ENCODE measurements at regions not wholly inside any gene's neighbourhood (a gene's known extent, or its start where the extent isn't known, plus 50 kb on each side); places are given as distances from the start of the nearest gene placed in this dataset.

GRCh38 chr9:13395156-13395555, 115.7 kb upstream of the MPDZ start:
- H3K4me1 ChIP-seq (ENCODE audit: control insufficient read depth, extremely low read depth, insufficient read depth, low read length): no peaks in the 10 kb centered on the region
- POLR2A ChIA-PET: no interaction called here
- intact Hi-C loops (cut with micrococcal nuclease) (no loop called here), dilution Hi-C loops (cut with MboI; ENCODE audit: extremely low pct_ligation_motif_present, low sequenced_read_pairs) (no loop called here)
- no peaks in the 10 kb centered on the region for H3K36me3 ChIP-seq (ENCODE audit: control insufficient read depth in 2 of 2, extremely low read depth in 1 of 2, insufficient read depth in 2 of 2, low read length in 2 of 2)
- no peaks in the 10 kb centered on the region for H4K20me1 ChIP-seq (replicated peaks; ENCODE audit: control insufficient read depth, extremely low read depth, insufficient read depth, low read length)
- no peak overlapping the region for H3K4me3 ChIP-seq (replicated peaks in 1 of 3; ENCODE audit: insufficient read depth in 1 of 3, low read depth in 1 of 3, low read length in 3 of 3)
- FAIRE-seq (no peak), DNase-seq (ENCODE audit: low read depth, low spot score) (no peak)
- H3K27me3 ChIP-seq (ENCODE audit: control insufficient read depth in 2 of 2, insufficient read depth in 2 of 2, low read length in 2 of 2): no peaks in the 10 kb centered on the region
- no peak overlapping the region for H2AFZ ChIP-seq (ENCODE audit: low read depth, low read length)
- TF ChIP-seq MYC (IDR thresholded peaks at IDR 0.05; ENCODE audit: low read depth, low read length) (no peak), JUN (IDR thresholded peaks at IDR 0.05; ENCODE audit: borderline replicate concordance, insufficient read depth, insufficient read length, low read depth) (no peak), POLR2A (IDR thresholded peaks at IDR 0.05; ENCODE audit: low read depth, low read length) (no peak), CTCF (IDR thresholded peaks at IDR 0.05; ENCODE audit: extremely low read depth in 1 of 2, insufficient read depth in 1 of 2, low read depth in 1 of 2, low read length in 2 of 2) (no peak), MAX (IDR thresholded peaks at IDR 0.05; ENCODE audit: insufficient read depth, insufficient read length) (no peak), FOS (IDR thresholded peaks at IDR 0.05; ENCODE audit: borderline replicate concordance, insufficient read depth, low read length) (no peak), EZH2 (IDR thresholded peaks at IDR 0.05; ENCODE audit: borderline replicate concordance, low read depth, low read length, severe bottlenecking) (no peak), POLR2AphosphoS5 (IDR thresholded peaks at IDR 0.05; ENCODE audit: insufficient read depth, low read depth, low read length) (no peak), GATA2 (IDR thresholded peaks at IDR 0.05; ENCODE audit: insufficient read depth, insufficient read length, low read depth, low read length) (no peak)
- H3K9me3 ChIP-seq (replicated peaks; ENCODE audit: control insufficient read depth, insufficient read depth, low read length): no peaks in the 10 kb centered on the region
- H3K27ac ChIP-seq (ENCODE audit: insufficient read depth, low read depth, low read length): no peak overlapping the region
- no peaks in the 10 kb centered on the region for H3K79me2 ChIP-seq (ENCODE audit: control insufficient read depth, insufficient read depth, low read length)
- no peak overlapping the region for H3K4me2 ChIP-seq (ENCODE audit: insufficient read depth, low read length)
- CTCF ChIA-PET: no interaction called here
- no peaks in the 10 kb centered on the region for H3K9me1 ChIP-seq (replicated peaks; ENCODE audit: control insufficient read depth, extremely low read depth, insufficient read depth, low read length)
- no TSS peak for BruUV-seq (replicated peaks)
- no peak overlapping the region for H3K9ac ChIP-seq (replicated peaks; ENCODE audit: extremely low read depth, insufficient read depth, low read length)

Data from endothelial cell of umbilical vein (primary cell).